ENCODE measurements at regions not wholly inside any gene's neighbourhood (a gene's known extent, or its start where the extent isn't known, plus 50 kb on each side); places are given as distances from the start of the nearest gene placed in this dataset.

DNA sequence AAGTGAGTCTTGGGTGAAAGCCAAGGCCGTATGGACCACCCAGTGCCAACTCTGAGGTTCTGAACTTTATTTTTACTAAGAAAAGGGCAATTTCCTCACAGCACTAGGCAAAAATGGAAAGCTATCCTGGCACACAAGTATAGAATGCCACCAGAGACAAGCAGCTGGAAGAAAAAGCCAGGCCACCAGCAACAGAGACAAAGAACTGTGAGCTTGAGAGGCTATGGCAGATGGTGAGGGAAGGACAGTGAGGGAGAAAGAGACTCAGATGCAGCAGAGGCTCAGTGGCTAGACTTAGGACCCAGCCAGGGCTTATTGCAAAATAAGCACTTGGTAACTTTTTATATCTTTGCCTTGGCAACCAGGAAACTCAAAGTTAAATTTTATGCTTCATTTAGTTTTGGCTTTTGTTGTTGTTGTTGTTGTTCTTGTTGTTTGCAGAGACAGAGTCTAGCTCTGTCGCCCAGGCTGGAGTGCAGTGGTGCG, 78.0 kb upstream of the BZW1 start:
- no peak for DNase-seq
- intact Hi-C loops (cut with DNase I; ENCODE audit: low total_unique reads), result no loop called here
- Histone ChIP-seq H3K4me3 (no peak overlapping the region), H3K27ac (no peak overlapping the region), H3K9me3 (no peaks in the 10 kb centered on the region), H3K36me3 (no peaks in the 10 kb centered on the region), H3K27me3 (no peaks in the 10 kb centered on the region), H3K4me1 (no peaks in the 10 kb centered on the region)
- no peak for TF ChIP-seq POLR2A (IDR thresholded peaks at IDR 0.05)
- TF ChIP-seq, protein P1, sequence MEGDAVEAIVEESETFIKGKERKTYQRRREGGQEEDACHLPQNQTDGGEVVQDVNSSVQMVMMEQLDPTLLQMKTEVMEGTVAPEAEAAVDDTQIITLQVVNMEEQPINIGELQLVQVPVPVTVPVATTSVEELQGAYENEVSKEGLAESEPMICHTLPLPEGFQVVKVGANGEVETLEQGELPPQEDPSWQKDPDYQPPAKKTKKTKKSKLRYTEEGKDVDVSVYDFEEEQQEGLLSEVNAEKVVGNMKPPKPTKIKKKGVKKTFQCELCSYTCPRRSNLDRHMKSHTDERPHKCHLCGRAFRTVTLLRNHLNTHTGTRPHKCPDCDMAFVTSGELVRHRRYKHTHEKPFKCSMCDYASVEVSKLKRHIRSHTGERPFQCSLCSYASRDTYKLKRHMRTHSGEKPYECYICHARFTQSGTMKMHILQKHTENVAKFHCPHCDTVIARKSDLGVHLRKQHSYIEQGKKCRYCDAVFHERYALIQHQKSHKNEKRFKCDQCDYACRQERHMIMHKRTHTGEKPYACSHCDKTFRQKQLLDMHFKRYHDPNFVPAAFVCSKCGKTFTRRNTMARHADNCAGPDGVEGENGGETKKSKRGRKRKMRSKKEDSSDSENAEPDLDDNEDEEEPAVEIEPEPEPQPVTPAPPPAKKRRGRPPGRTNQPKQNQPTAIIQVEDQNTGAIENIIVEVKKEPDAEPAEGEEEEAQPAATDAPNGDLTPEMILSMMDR (IDR thresholded peaks at IDR 0.05), result no peak

DNA sequence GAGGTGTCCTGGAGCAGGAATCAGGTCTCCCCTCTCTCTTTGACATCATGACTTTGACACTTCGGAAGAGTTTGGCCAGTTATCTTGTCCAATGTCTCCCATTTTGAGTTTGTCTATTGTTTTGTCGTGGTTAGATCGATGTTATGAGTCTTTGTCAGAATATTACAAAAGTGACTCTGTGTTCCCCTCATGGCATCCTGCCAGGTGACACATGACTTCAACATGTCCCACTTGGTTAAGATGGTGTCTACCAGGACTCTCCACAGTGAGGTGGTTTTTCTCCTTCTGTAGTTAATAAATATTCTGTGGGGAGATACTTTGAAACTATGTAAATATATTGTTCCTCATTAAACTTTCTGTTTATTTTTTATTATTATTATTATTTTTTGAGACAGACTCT, 76.6 kb upstream of the BZW1 start:
- no peak for DNase-seq
- Histone ChIP-seq H3K9me3 (no peaks in the 10 kb centered on the region), H3K27ac (no peak overlapping the region), H3K4me3 (no peak overlapping the region), H3K36me3 (no peaks in the 10 kb centered on the region), H3K27me3 (no peaks in the 10 kb centered on the region), H3K4me1 (no peaks in the 10 kb centered on the region)
- TF ChIP-seq POLR2A (IDR thresholded peaks at IDR 0.05), result no peak
- TF ChIP-seq, protein P1 (IDR thresholded peaks at IDR 0.05), result no peak
- intact Hi-C loops (cut with DNase I; ENCODE audit: low total_unique reads), result no loop called here

DNA sequence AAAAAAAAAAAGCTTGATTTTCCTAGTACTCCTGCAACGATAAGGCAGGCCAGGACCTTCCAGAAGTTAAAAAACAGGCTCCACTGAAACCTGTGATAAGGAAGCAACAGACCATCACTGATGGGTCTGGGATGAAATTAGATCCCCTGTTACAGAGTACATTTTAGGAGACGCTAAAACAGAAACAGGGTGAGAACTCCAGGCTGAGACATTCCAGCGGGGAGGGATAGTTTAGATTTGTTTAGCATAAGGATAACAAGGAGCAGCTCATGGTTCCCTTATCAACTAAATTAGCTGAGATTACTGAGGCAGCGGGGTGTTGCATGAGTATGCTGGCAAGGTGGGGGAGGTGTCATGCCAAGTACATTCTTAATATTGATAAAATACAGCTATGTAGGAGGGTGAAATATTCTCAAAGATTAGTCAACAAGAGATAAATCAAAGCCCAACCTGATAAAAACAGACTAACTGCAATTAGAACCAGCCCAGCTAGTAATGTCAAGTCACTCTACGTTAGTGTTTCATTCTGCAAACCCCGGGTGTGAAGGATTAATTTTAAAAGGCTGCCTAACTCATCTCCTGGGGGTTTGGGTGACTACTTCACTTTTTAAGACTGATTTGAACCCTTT, 75.0 kb upstream of the BZW1 start:
- H3K27me3 ChIP-seq, result no peaks in the 10 kb centered on the region
- no peaks in the 10 kb centered on the region for H3K9me3 ChIP-seq
- DNase-seq, result no peak
- H3K36me3 ChIP-seq, result no peaks in the 10 kb centered on the region
- no peak for TF ChIP-seq POLR2A (IDR thresholded peaks at IDR 0.05)
- TF ChIP-seq, protein P1 (IDR thresholded peaks at IDR 0.05), result no peak
- H3K27ac ChIP-seq, result no peak overlapping the region
- intact Hi-C loops (cut with DNase I; ENCODE audit: low total_unique reads), result no loop called here
- H3K4me3 ChIP-seq, result no peak overlapping the region
- no peaks in the 10 kb centered on the region for H3K4me1 ChIP-seq

DNA sequence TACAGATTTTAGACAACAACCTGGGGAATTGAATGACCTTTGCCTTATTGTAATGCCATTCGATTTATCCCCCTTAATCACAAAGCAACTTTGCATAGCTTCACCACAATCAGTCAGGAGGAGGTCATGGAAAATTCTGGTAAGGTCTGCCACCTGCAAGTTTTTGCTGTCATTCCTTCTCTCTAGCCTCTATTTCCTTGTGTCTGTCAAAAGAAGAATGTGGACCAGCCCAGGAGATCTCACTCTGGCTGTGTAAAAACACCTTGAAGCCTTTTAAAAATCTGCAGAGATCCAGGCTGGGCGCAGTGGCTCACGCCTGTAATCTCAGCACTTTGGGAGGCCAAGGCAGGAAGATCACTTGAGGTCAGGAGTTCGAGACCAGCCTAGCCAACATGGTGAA, 74.1 kb upstream of the BZW1 start:
- intact Hi-C loops (cut with DNase I; ENCODE audit: low total_unique reads), result no loop called here
- DNase-seq, result no peak
- Histone ChIP-seq H3K4me1 (no peaks in the 10 kb centered on the region), H3K27me3 (no peaks in the 10 kb centered on the region), H3K36me3 (no peaks in the 10 kb centered on the region), H3K9me3 (no peaks in the 10 kb centered on the region), H3K27ac (no peak overlapping the region), H3K4me3 (no peak overlapping the region)
- no peak for TF ChIP-seq POLR2A (IDR thresholded peaks at IDR 0.05)
- TF ChIP-seq, protein P1 (IDR thresholded peaks at IDR 0.05), result no peak

DNA sequence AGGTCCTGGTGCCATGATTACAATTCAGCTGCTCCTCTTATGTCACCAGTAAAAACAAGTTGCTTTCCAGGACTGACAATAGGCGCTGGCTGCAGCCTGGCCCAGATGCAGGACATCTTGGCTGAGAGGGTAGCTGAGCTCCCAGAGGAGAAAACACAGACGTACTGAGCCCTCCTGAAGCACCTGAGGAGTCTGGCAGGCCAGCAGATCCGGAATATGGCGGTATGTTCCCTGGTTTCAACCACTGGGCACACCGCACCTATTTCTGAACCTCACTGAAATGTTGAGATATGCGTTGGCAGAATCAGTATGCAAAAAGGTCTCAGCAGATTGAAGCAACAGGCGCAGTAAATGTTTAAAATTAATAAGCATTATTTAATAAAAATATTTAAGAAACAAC, 73.1 kb upstream of the BZW1 start:
- intact Hi-C loops (cut with DNase I; ENCODE audit: low total_unique reads), result no loop called here
- no peak overlapping the region for H3K27ac ChIP-seq
- no peaks in the 10 kb centered on the region for H3K27me3 ChIP-seq
- no peaks in the 10 kb centered on the region for H3K4me1 ChIP-seq
- no peak overlapping the region for H3K4me3 ChIP-seq
- no peak for DNase-seq
- H3K36me3 ChIP-seq, result no peaks in the 10 kb centered on the region
- TF ChIP-seq, protein P1 (IDR thresholded peaks at IDR 0.05), result no peak
- TF ChIP-seq POLR2A (IDR thresholded peaks at IDR 0.05), result no peak
- H3K9me3 ChIP-seq, result no peaks in the 10 kb centered on the region

Measured in uterus (tissue), 3 donors.